ENCODE measurements at regions not wholly inside any gene's neighbourhood (a gene's known extent, or its start where the extent isn't known, plus 50 kb on each side); places are given as distances from the start of the nearest gene placed in this dataset.

DNA sequence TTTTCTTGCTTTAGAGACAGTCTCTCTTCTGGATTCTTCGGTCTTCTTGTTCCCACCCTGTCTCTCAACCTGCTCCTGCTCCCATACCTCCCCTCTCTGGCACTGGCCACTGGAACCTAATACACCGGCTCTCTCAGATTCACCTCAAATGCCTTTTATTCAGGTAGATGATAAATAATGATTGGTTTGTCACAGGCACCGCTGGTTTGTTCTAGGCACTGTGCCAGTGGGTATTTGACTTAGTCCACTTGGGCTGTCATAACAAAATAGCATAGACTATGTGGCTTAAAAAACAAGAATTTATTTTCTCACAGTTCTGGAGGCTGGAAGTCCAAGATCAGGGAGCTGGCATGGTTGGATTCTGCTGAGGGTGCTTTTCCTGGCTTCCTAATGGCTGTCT lies 278.2 kb upstream of the STT3B start:
- DNase-seq: no peak

DNA sequence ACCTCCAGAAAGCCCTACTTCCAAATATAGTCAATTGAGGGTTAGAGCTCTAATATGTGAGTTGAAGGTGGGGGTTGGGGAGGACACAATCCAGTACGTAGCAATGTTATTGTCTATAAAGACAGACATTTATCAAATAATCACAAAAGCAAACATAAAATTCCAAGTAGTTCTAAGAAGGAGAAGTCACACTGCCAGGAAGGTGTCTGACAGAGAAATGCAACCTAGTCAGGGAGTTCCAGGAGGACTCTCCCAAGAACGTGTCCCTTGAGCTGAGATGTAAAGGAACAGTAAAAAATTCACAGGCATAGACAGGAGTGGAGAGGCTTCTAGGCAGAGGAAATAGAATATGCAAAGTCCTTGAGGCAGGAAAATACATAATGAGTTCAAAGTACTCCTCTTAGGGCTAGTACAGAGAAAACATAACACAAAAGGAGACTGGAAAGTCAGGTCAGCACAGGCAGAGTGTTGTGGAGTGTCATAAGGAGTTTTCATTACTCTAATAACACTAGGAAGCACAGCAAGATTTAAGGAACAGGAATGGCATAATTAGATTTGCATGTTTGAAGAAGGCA lies 277.6 kb upstream of the STT3B start:
- DNase-seq: no peak

DNA sequence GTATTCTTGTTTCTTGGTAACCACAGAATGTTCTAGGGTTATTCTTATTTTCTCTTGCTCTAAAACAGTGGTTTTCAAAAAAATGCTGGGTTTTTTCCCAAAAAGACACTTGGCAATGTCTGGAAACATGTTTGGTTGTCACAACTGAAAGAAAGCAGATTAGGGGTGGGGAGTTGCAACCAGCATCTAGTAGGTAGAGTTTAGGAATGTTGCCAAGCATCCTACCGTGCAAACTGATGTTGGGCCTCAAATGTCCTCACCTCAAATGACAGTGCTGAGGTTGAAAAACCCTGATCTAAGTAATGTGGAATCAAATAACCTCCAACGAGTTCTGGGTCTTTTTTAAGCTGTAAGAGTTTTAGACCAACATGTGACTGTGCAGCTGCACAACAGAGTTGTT lies 270.5 kb upstream of the STT3B start:
- DNase-seq: no peak

DNA sequence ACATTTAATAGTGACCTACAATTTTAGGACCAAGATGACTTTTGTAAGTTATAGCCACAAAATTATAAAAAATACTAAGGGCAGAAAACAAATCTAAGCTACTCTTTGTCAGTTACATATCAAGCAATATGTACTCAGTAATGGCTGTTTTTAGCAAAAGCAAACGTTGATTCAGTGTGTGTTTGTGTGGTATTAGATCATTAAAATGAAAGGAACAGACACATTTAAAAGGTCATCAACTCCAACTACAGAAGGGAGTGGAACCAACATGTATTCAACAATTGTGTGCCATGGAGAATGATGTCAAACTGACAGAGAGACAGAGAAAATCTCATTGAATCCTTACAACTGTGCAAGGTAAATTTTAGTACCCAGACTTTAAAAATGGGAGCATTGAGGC lies 268.8 kb upstream of the STT3B start:
- DNase-seq: no peak

DNA sequence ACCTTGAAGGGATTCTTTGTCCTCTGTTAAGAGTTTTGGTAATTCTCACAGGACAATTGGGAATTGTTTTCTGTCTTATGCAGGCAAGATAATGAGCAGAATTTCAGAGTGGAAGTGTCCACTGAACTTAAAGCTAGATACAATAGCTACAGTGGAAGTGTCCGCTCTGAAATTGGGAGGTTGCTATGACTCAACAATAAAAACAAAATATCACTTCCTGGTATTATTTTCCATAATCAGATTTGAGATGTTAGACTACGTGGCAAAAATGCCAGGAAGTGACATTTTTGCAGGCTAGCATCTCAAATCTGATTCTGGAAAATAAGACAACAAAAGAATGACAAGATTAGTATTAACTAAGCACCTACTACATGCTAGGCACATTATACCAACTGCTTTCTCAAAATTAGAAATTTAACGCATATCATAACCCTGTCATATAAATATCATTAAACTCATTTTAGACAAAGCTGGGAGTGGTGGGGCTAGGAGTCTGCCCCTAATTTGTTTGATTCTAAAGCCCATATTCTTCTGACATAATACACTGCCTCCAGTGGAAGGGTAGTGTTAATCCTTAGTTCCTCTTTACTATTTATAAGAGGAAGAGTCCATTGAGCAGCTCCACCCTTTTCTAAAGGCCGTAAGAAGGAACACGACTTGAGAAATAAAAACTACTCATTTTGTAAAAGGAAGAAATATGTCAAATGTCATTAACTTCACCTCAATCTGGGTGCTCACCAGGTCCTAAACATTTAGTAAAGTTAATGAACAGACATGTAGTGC lies 266.9 kb upstream of the STT3B start:
- no peak for DNase-seq

DNA sequence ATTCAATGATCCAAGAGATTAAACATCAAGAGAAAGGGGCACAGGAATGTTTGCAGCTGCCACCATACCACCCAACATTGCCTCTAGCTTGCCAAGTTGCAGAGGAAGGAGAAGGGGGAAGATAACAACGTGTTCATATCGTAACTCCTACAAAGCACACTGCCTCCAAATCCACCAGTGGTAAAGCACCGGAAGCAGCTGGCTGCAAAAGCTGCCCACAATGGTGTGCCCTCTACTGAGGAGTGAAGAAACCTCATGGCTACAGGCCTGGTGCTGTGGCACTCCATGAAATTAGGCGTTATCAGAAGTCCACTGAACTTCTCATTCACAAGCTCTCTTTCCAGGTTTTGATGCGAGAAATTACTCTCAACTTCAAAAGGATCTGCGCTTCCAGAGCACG lies 263.9 kb upstream of the STT3B start:
- no peak for DNase-seq

DNA sequence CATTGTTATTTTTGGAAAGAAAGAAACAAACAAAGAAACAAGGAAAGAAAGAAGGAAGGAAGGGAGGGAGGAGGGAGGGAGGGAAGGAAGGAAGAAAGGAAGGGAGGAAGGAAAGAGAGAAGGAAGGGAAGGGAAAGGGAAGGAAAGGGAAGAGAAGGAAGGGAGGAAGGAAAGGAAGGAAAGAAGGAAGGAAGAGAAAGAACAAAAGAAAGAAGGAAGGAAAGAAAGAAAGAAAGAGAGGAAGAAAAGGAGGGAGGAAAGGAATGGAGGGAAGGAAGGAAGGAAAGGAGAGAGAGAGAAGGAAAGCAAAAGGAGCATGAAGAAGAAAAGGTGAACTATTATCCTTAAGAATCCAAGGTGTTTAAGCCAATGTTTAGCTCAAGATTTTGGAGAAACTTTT lies 262.7 kb upstream of the STT3B start:
- DNase-seq: no peak

DNA sequence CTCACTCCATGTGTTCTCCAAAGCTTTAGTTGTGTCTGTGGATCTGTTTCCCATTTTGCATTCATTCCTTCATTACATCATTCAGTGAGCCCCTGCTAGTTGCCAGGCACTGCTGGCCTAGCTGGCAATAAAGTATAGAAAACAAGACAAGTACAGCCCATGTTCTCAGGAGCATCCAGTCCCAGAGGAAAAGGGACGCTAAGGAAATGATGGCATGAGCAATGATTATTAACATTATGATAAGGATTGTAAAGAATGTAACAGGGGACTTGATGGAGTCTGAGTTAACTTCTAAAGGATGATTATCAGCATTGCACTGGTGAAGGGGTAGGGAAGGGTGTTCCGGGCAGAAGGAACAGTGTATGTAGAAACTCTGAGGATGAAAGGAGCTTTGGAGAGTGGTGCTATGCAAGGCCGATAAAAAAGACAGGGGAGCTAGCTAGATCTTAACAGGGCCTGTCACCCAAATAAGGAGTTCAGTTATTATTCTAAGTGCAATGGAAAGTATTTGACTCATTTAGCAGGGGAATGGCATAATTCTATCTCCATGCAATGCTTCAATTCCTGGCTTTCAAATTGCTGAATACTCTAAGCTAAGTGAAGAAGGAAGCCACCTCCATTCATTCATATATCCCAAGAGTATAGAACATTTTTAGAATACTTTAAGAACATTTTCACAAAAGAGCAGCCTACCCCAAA lies 258.2 kb upstream of the STT3B start:
- DNase-seq: no peak

DNA sequence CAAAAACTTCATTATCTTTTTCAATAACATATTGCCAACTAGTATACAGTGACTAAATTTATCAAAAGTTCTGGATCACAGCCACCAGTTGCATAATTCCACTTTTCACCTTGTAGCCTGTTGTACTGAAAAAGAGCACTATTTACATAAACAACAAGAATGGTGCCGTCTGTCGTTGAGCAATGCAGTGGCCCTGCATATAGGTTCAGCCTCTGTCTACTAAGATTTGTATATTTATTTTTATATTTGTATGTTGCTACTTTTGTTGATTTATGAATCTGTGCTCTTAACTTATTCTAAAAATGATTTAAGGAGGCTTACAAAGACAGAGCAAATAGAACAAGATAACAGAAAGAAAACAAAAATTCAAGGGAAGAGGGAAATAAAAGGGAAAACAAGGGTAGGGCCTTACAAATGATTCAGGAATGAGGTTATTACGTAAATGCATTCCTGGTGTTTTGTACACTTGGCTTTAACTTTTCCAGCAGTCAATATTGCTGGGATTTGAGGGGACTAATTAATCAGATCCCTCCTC lies 257.6 kb upstream of the STT3B start:
- DNase-seq: no peak

DNA sequence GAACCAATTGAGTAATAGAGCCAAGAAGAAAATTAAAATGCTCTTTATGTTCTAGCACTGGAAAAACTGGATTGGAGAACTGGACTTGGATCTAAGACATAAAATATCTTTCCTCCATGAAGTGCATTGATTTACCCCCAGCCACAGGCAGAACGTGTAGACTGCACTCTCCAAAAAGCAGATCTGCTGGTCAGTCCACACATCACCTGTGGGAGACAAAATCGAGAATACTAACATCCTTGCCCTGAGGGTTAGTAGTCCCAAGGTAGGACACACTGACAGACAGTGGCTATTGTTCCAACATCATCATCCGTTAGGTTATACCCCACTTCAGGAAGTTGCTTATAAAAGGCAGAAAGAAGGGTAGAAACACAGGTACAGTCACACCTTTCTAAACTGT lies 257.1 kb upstream of the STT3B start:
- DNase-seq: no peak

DNA sequence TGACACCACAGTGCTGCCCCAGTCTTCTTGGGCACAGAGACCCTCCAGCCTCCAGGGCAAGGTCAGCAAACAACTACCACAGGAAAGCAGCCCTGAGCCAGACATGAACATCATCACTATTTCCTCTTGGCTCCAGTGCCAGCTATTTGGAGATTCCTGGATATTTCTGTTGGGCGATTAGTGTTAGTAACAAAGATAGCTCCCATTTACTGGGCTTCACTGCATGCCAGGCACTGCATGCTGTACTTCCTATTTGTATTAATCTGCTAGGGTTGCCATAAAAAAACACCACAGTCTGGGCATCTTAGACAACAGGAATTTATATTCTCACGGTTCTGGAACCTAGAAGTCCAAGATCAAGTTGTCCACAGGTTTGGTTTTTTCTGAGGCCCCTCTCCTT lies 255.1 kb upstream of the STT3B start:
- DNase-seq: no peak

DNA sequence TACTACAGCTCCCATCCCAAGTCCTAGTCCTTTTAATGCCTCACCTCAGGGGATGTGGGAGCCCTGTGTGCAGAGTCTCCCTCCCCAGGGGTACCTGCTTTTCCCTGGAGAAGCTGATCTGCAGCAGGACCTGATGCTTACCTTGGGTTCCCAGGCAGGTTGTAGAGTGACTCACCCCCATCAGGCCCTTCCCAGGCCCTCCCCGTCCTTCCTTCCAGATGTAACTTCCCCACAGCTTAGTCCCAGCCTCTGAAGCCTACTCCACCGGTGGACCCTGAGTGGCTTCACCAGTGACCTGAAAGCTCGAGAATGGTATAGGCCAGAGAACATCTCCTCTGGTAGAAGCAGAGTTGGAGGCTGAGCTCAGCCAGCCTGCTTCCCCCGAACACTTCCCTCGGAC lies 254.2 kb upstream of the STT3B start:
- no peak for DNase-seq

DNA sequence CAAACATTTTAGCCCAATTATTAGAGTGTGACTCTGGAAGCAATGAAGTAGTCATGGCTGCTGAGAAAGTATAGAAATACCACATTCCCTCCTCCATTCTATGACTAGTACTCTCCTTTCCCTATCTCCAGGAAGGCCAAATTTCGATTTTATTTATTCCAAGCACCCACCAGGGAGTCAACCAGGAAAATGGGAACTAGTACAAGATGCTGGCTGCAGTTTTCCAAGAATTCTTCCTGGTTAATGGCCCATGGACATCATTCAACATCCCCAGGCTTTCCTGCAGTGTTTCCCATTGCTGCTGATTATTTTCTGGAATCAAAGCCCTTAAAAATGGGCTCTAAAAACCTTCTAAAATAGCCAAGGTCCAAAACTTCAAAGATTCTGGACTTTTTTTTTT lies 247.9 kb upstream of the STT3B start:
- no peak for DNase-seq

DNA sequence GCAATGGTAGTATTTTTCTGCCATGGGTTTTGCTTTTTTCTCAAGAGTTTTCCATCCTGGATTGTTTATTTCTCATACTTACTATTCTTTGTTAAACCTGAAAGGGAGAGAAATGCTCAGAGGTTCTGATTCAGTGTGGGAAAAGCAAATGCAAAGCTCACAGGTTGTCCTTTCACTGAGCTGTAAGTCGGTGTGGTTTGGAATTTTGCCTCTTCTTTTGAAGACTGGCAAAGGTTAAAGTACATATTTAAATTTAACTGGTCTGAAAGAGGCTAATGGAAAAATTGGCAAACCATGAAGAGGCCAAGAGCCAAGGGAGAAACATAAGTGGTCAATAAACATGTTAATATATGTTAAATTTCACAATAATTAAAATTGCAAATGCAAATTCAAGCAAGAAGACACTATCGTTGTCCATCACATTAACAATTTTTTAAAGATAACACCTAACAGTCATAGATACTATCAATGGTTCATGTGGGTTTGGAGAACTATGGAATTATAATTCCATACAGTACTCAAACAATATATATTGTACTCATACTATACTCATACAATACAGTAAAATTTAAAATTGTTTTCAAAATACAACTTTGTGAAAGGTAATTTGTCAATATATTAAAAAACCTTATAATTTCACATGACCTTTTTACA lies 246.8 kb upstream of the STT3B start:
- no peak for DNase-seq

DNA sequence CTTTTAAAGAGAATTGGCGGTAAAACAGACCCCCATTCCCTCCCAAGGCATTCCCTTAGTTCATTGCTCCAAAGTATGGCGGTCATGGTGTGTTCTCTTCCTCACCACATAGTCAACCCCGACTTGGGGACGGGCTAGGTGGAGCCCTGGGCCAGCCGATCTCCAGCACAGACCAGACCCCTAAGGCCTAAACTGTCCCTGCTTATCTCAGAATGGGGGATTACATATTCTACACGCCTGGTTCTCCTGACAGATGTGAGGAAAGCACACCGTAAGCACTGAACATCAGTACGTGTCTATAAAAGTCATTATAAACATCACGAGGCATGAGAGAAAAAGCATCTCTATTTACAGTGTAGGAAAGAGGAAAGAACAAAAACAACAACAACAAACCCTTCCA lies 244.5 kb upstream of the STT3B start:
- no peak for DNase-seq

DNA sequence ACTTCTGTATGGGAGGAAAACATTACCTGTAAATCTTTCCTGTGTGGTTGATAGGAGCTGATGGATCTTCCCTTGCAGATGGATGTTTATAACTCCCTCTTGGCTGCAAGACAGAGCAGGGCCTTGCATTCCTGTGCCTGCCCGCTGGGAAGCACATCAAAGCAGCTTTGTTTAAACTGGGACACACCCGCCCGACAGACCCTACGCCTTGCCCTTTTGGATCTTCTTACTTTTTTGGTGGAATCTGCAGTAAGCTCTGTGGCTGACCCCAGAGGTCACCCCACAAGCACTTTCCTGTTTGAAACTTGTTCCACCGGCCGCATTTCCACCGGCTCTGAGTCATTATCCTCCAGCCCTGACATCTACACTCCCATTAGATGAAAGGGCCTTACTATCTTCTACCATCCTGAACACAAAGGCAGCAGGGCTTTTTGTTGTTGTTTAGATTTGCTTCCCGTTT lies 244.1 kb upstream of the STT3B start:
- no peak for DNase-seq

DNA sequence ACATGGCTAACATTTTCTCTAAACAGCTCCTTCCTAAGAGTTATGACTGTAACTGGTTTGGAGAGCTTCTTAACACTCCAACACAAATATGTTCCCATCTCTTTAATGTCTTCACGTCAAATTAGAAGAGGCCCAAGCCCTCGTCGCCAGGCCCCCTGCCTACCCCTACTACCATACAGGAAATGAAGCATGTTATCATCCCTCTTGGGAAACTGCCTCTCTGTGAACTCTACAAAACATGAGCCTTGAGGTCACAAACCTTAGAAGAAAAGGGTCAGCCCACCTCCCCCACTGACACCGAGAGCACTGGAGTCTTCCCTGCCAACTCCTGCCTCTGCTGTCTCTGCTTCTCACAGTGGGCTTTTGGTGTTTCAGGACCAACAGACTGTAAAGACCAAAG lies 243.1 kb upstream of the STT3B start:
- no peak for DNase-seq

DNA sequence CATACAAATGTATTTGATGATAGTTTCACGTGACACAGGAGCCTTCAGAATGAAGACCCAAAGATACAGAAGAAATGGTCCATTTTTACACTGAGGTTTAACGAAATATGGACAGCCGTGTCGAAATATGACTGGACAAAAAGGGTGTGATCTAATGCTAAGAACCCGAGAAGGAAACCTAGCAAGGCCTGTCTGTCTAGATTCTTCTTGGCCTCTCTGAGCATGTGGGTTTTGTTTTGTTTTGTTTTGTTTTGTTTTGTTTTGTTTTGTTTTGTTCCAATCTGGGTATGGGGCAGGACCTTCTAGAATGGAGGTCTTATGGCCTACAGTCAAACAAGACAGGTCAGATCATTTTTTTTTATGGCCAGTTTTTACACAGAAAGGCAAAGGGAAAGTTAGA lies 242.7 kb upstream of the STT3B start:
- DNase-seq: no peak

DNA sequence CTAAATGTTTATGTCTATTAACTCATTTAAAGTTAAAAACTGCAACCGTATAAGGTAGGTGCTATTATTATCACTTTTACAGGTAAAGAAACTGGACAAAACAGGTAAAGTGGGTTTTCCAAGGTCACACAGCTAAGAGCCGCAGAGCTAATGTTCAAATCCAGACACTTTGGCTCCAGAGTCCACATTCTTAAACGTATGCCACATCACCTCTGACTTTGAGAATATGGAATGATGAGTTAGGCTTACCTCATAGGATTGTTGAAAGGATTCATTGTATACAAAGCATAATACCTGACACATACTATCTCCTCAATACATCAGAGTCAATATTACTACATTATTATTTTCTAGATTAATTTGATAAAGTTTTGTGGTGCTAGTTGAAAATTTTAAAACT lies 240.9 kb upstream of the STT3B start:
- no peak for DNase-seq

DNA sequence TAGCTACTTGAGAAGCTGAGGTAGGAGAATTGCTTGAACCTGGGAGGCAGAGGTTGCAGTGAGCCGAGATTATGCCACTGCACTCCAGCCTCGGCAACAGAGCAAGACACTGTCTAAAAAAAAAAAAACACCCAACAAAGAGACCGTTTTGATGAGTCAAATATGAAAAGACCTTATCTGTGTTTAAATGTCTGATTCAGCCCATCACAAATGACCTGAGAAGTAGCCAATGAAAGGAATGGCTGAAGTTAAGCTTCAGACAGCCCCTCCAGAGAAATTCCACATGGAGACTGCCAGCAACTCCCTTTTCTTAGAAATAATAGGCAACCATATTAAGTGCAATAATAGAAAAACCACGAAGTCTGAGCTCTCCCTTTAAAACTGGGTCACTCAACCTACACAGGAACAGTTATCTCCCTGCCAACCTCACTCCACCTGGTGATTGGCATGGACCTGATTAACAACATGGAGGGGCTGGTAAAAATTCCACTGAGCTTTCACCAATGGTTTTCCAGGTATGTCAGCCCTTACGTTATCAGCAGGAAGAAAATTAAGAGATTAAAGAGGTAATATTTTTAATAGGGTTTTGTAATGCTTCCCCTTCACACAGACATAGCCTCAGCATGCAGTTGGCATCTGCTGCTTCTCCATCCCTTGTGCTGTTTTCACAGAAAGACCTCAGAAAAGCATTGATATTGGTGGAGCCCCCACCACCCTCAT lies 238.1 kb upstream of the STT3B start:
- no peak for DNase-seq

DNA sequence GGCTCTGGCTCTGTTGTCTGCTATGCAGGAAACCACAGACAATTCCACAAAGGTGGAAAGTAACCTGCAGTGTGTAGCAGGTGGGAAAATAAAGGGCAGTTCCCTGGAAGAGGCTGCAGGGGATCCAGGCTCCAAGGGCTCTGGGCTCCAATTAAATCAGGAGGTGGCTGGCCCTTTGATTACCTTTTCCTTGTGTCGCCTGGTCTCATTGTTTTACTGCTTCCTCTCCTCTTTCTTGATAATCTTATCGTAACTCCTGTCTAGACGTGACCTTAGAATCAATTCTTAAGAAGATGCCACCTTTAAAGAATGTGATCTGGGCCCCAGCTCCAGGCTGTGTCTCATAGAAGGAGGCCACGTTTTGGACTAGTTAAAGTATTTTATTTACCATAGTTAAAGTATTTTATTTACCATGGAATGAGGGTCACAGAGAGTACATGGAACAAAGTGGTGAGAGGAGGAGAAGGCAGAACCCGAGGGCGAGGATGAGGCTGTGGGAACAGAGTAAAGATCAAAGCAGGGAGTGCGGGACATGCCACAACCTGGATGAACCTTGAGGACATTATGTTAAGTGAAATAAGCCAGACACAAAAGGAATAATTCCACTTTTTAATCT lies 237.5 kb upstream of the STT3B start:
- no peak for DNase-seq

DNA sequence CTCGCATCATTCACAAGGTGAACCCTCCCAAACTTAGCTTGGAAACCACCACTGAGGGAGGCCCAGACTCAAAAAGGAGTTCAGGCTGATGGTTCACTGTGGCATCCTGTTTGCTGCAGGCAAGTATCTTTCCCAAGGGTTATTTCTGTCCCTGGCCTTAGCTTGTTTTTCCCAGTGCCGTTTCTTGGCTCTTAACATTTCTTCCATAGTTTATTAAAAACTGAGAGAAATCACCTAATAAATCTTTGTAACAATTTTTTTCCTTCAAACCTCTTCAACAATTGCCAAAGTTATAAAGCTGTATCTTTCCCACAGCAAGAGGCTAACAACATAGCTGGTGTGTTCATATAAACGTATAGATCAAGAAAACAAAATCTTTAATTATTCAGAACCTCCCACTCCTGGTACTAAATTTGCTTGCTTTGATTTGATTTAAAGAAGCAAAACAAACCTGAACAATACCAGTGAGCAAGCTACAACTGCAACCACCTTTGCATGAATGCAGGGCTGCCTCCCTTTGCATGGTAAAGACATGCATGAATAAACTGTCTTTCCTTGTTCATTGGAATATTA lies 234.9 kb upstream of the STT3B start:
- DNase-seq: no peak

Measured in CD4-positive, alpha-beta T cell treated with Interferon gamma for 1 hour (primary cell).